NCI-H2029 (cell line): ENCODE measurements at regions not wholly inside any gene's neighbourhood (a gene's known extent, or its start where the extent isn't known, plus 50 kb on each side); places are given as distances from the start of the nearest gene placed in this dataset.
A peak's percentile ranks its signal among the peaks of the same experiment; 100 is the strongest.
"Not testable (repeated sequence)": the region's sequence is repeated elsewhere in the genome, so short reads cannot be mapped to it uniquely, and the experiment has no call there.

Source experiments
- DNase-seq: peaks from one replicate; lab custom pipeline; 2025; lab: John Stamatoyannopoulos, UW

DNA sequence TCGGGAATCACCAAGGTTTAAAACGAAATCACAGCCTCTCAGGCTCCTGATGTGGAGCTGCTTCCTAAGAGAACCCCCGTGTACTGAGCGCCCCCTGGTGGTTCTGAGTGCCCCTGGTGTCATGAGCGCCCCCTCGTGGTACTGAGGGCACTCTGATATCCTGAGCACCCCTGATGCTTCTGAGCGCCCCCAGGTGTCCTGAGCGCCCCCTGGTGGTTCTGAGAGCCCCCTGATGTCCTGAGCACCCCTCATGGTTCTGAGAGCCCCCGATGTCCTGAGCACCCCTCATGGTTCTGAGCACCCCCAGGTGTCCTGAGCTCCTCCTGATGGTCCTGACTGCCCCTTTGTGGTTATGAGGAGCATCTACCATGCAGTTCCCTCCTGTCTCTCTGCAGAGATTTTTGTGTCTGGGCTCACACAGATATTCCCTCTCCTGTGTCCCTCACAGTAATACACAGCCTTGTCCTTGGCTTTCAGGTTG lies 1092.1 kb downstream of the TMEM121 start:
- peak; percentile 48 for DNase-seq

DNA sequence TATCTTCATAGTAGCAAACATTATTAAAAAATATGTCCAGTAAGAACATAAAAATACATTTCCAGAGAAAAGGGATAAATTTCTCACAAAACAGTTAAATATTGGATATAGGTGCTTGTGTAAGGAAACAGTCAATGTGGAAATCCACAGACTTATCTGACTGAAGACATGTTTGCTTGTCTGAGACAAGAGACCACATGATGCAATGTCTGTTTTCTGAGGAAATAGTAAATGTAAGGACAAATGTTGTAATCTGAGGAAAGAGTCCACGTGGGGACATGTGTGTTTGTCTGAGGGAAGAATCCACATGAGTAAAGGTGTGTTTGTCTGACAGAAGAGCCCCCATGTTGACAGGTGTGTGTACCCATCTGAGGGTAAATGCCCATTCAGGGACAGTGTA lies 1093.2 kb downstream of the TMEM121 start:
- DNase-seq, result no peak

DNA sequence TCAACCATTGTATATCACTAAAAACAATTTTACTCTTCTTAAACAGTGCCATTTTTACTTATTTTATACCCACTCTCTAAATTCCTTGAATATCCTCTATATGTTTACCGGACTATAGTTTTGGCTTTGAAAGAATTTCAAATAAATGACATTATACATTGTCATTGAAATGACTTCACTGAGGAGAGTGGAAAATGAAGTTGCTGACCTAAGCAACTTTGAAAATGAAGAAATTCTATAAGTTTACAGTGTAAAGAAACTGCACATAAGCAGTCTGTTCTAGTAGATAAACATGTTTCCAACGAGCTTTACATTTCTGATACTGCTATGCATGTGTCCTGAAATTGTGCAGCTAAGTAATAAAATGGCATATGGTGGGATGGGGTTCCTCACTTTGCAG lies 1094.0 kb downstream of the TMEM121 start:
- no peak for DNase-seq

GRCh38 chr14:106622200-106622745 lies 1095.9 kb downstream of the TMEM121 start:
- DNase-seq, result no peak

DNA sequence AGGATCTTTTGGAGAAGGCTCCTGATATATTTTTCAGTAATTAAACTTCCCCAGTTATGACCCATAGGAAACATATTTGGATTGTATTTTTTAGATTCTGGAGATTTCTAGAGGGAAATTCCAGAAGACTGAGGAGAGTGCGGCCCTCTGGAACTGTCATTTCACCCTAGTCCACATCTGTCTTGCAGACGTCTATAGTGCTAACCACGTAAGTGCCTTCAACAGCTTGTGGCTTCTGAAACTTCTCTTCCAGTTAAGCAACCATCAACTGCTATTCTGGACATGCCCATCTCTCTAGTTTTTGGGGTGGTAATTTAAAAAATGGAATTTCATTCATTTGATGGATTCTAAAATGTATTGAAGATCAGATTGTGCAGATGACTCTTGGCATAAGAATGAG lies 1098.8 kb downstream of the TMEM121 start:
- no peak for DNase-seq

GRCh38 chr14:106626469-106626868 lies 1100.1 kb downstream of the TMEM121 start:
- DNase-seq, result not testable (repeated sequence)

DNA sequence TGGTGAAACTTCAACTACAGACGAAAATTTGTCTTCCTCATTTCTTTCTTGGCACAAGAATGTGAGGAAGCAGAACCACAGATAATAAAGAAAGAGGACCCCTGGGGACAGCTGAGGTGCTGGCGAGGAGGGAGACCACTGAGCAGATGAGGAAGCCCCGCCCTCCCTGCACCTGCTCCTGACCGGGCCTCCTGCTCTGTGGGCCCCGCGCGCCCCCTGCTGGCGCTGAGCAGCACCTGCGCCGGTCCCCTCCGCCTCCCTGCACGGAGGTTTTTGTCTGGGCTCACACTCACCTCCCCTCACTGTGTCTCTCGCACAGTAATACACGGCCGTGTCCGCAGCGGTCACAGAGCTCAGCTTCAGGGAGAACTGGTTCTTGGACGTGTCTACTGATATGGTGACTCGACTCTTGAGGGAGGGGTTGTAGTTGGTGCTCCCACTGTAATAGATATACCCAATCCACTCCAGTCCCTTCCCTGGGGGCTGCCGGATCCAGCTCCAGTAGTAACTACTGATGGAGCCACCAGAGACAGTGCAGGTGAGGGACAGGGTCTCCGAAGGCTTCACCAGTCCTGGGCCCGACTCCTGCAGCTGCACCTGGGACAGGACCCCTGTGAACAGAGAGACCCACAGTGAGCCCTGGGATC lies 1100.7 kb downstream of the TMEM121 start:
- DNase-seq, result peak; percentile 22

DNA sequence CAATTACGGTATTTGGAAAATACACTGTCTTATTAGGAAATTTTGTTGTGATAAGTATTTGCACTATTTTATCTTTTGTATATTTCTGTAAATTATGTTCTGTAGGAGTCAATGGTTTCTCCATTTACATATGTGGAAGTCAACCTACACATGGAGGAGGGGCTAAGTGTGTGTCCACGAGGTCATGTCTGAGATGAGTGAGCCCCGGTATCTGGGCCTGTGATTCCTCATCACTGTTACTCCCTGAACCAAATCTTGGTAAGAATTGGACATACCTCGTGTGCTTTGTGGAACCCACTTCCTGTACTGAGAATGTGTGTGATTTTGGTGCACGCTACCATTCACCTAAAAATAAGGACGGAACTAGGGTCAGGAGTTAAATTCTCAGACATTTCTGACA lies 1105.5 kb downstream of the TMEM121 start:
- no peak for DNase-seq

DNA sequence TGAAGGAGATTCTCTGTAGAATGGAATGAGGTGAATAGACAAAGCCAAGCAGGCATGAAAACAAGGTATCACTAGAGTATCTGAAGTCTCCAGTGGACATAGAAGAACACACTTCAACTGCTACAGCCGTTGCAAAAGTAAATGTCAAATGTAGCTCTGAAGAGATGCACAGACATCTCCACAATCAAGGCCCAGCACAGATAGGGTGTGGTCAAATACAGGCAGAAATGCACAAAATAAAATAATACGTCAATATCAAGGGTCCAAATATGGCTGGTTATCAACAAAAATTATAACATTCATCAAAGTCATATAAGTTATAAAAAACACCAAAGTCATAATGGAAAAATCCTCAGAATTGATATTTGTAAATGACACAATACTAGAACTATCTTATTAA lies 1107.3 kb downstream of the TMEM121 start:
- no peak for DNase-seq

DNA sequence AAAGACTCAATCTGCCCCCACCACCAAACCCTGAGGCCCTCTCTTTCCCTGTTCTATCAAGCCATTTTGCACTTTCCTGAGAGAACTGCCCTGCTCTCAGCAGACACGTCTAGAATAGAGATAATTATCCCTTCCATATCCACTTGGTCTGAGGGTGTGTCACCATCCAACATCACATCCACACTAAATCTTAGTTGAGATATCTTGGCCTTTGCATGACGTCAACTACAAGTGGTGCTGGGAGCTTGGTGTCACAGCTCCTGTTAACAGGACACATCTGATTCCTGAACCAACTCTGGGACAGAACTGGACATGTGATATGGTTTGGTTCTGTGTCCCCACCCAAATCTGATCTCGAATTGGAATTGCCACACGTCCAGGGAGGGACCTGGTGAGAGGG lies 1109.2 kb downstream of the TMEM121 start:
- no peak for DNase-seq

DNA sequence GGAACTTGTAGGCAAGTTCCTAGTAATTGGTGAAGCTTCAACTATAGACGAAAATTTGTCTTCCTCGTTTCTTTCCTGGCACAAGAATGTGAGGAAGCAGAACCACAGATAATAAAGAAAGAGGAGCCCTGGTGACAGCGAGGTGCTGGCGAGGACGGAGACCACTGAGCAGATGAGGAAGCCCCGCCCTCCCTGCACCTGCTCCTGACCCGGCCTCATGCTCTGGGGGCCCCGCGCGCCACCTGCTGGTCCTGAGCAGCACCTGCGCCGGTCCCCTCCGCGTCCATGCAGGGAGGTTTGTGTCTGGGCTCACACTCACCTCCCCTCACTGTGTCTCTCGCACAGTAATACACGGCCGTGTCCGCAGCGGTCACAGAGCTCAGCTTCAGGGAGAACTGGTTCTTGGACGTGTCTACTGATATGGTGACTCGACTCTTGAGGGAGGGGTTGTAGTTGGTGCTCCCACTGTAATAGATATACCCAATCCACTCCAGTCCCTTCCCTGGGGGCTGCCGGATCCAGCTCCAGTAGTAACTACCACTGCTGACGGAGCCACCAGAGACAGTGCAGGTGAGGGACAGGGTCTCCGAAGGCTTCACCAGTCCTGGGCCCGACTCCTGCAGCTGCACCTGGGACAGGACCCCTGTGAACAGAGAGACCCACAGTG lies 1112.5 kb downstream of the TMEM121 start:
- not testable (repeated sequence) for DNase-seq

DNA sequence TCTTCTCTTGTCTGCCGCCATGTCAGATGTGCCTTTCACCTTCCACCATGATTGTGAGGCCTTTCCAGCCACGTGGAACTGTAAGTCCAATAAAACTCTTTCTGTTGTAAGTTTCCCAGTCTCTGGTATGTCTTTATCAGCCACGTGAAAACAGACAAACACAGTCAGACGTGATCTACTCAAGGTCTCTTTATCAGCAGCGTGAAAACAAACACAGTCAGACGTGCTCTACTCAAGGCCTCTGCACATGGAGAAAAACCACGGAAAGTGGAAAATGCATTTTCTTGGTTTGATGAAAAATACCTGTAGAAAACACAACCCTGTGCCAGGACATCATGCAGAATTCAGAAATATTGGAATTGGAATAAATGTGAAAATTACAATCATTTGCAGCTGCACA lies 1115.7 kb downstream of the TMEM121 start:
- DNase-seq, result no peak

DNA sequence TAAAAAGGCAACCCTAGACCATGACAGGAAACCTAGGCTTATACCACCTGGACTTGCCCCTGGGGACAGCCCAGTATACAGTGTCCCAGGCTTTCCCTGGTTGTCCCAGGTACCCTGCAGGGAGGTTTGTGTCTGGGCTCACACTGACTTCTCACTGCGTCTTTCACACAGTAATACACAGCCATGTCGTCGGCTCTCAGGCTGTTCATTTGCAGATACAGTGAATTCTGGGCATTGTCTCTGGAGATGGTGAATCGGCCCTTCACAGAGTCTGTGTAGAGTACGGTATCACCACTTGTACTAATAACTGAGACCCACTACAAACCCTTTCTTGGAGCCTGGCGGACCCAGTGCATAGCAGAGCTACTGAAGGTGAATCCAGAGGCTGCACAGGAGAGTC lies 1116.6 kb downstream of the TMEM121 start:
- not testable (repeated sequence) for DNase-seq

DNA sequence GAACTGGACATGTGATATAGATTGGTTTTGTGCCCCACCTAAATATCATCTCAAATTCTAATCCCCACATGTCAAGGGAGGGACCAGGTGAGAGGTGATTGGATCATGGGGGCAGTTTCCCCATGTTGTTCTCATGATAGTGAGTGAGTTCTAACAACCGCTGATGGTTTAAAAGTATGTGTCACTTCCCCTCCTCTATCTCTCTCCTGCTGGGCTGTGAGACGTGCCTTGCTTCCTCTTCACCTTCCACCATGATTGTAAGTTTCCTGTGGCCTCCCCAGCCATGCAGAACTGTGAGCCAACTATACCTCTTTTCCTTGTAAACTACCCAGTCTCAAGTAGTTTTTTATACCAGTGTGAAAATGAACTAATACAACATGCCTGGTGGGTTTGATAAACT lies 1122.5 kb downstream of the TMEM121 start:
- not testable (repeated sequence) for DNase-seq

GRCh38 chr14:106651016-106651415 lies 1124.6 kb downstream of the TMEM121 start:
- DNase-seq, result no peak

DNA sequence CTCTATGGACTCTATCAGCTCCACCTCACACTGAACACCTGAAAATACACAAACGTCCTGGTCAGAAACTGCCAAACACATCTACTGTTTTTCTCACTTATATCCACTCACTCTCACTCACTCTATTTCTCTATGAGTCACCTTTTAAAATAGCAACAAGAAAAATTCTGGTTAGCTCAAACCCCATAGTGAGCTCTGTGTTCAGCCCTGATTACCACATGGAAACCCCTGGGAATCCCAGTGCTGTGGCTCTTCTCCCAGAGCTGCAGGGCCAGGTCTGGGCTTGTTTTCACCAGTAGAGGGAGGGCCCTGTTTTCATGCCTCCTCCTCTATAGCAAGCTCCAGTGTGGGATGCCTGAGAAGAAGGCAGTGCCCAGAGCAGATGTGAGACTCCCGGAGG lies 1126.1 kb downstream of the TMEM121 start:
- no peak for DNase-seq

DNA sequence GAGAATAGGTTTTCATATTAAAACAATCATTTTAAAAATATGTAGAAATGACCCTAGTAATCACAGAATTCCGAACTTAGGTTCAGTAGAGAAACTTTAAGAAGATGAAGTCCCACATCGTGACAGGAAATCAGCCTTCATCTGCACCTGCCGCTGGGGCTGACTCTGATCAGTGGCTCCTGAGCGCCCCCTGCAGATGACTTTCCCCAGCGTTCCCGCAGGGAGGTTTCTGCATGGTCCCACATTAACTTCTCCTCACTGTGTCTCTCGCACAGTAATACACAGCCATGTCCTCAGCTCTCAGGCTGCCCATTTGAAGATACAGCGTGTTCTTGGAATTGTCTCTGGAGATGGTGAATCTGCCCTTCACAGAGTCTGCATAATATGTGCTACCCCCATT lies 1131.1 kb downstream of the TMEM121 start:
- no peak for DNase-seq

DNA sequence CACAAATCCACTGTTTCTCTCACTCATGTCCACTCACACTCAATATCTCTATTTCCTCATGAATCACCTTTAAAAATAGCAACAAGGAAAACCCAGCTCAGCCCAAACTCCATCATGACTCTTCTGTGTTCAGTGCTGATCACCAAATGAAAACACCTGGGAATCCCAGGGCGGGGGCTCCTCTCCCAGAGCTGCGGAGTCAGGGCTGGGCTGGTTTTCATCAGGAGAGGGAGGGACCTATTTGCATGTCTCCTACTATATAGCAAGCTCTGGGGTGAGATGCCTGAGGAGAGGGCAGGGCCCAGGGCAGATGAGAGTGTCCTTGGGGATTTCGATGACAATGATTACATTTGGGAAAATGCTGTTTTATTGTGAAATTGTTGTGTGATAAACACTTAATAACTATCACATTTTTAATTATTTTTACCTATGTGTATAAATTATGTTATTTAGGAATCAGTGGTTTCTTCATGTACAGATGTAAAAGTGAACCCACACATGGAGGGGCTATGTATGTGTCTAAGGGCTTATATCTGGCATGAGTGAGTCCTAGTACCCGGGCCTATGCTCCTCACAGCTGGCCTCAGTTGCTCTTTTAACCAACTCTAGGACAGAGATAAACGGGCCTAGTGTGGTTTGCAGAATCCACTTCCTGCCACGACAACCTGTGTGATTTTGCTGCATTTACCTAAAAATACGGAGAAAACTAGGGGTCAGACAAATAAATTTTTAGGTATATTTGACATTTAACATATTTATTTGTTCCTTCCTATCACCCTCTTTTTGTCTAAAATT lies 1131.9 kb downstream of the TMEM121 start:
- DNase-seq, result not testable (repeated sequence)

GRCh38 chr14:106661561-106661960 lies 1135.2 kb downstream of the TMEM121 start:
- not testable (repeated sequence) for DNase-seq

DNA sequence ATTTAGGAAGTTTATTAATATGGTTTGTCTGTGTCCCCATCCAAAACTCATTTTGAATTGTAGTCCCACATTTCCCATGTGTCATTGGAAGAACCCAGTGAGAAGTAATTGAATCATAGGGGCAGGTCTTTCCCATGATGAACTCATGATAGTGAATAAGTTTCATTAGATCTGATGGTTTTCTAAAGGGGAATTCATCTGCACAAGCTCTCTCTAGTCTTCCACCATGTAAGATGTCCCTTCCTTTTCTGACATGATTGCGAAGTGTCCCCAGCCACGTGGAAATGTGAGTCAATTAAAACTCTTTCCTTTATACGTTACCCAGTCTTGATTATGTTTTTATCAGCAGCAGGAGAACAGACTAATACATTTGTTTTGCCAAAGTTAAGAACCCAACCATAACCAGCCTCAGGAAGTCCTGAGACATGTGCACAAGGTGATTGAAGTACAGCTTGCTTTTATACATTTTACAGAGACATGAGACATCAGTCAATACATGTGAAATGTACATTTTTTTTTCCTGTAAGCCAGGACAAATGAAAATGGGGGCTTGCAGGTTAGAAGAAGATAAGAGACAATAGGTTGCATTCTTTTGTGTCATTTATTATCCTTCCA lies 1136.7 kb downstream of the TMEM121 start:
- DNase-seq, result no peak

- DNase-seq, result not testable (repeated sequence)
These were observed 1137.5 kb downstream of the TMEM121 start for GRCh38 chr14:106663805-106664410.

GRCh38 chr14:106665814-106666213 lies 1139.4 kb downstream of the TMEM121 start:
- no peak for DNase-seq
